OCI-LY3 (cell line): ENCODE measurements at regions not wholly inside any gene's neighbourhood (a gene's known extent, or its start where the extent isn't known, plus 50 kb on each side); places are given as distances from the start of the nearest gene placed in this dataset.
"Not testable (repeated sequence)": the region's sequence is repeated elsewhere in the genome, so short reads cannot be mapped to it uniquely, and the experiment has no call there.

Experiments
- EZH2phosphoT487 ChIP-seq: fragments of 200-600 bp; shearing (Covaris generic); IDR thresholded peaks from 2 replicates; pipeline ENCODE4 v1.6.1; 2018; ENCODE audit warnings: antibody characterized with exemption, mixed run types, low read depth
- TF ChIP-seq, protein P1 (sequence below): fragments of 200-600, 300-600 bp; sonication (generic); IDR thresholded peaks from 2 replicates; pipeline ENCODE4 v1.5.1; 2014; ENCODE audit warnings: antibody characterized with exemption, low read length, low read depth

GRCh38 chr2:87533390-87534272 lies 214.3 kb upstream of the PLGLB2 start:
- TF ChIP-seq, protein P1, sequence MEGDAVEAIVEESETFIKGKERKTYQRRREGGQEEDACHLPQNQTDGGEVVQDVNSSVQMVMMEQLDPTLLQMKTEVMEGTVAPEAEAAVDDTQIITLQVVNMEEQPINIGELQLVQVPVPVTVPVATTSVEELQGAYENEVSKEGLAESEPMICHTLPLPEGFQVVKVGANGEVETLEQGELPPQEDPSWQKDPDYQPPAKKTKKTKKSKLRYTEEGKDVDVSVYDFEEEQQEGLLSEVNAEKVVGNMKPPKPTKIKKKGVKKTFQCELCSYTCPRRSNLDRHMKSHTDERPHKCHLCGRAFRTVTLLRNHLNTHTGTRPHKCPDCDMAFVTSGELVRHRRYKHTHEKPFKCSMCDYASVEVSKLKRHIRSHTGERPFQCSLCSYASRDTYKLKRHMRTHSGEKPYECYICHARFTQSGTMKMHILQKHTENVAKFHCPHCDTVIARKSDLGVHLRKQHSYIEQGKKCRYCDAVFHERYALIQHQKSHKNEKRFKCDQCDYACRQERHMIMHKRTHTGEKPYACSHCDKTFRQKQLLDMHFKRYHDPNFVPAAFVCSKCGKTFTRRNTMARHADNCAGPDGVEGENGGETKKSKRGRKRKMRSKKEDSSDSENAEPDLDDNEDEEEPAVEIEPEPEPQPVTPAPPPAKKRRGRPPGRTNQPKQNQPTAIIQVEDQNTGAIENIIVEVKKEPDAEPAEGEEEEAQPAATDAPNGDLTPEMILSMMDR: not testable (repeated sequence)
- not testable (repeated sequence) for TF ChIP-seq EZH2phosphoT487
